DOHH2 (cell line): ENCODE measurements at regions not wholly inside any gene's neighbourhood (a gene's known extent, or its start where the extent isn't known, plus 50 kb on each side); places are given as distances from the start of the nearest gene placed in this dataset.
A peak's percentile ranks its signal among the peaks of the same experiment; 100 is the strongest.

Experiments used
- H3F3A ChIP-seq: fragments of 200-600 bp; sonication (generic), shearing (Covaris generic); 2 replicates; pipeline ENCODE4 v1.6.0; 2016; ENCODE audit warnings: antibody characterized with exemption, mild to moderate bottlenecking; ENCODE audit not compliant: control insufficient read depth, insufficient read depth
- H3K27ac ChIP-seq: fragments of 200-600 bp; sonication (generic); 2 replicates; pipeline ENCODE4 v1.5.1; 2014; ENCODE audit warnings: low read depth, mild to moderate bottlenecking, low read length, moderate library complexity
- H3K27me3 ChIP-seq: fragments of 200-600 bp; sonication (generic); 2 replicates; pipeline ENCODE4 v1.6.1; 2014; ENCODE audit warnings: mild to moderate bottlenecking, low read length, mixed read lengths; ENCODE audit not compliant: control insufficient read depth
- H3K36me3 ChIP-seq: fragments of 200-600 bp; sonication (generic); 2 replicates; pipeline ENCODE4 v1.6.1; 2014; ENCODE audit warnings: mild to moderate bottlenecking, low read length, moderate library complexity, mixed read lengths; ENCODE audit not compliant: control insufficient read depth
- H3K4me1 ChIP-seq: fragments of 200-600 bp; sonication (generic); 2 replicates; pipeline ENCODE4 v1.6.1; 2014; ENCODE audit warnings: mild to moderate bottlenecking, low read length, mixed read lengths; ENCODE audit not compliant: control insufficient read depth
- H3K4me2 ChIP-seq: fragments of 200-600 bp; sonication (generic); 2 replicates; pipeline ENCODE4 v1.6.0; 2014; ENCODE audit warnings: mild to moderate bottlenecking, low read length, moderate library complexity
- H3K4me3 ChIP-seq: fragments of 200-600 bp; sonication (generic); 2 replicates; pipeline ENCODE4 v1.5.1; 2014; ENCODE audit warnings: mild to moderate bottlenecking, low read length, mixed read lengths
- H3K79me2 ChIP-seq: fragments of 200-600 bp; sonication (generic); 2 replicates; pipeline ENCODE4 v1.6.1; 2014; ENCODE audit warnings: mild to moderate bottlenecking, low read length, mixed read lengths; ENCODE audit not compliant: control insufficient read depth
- H3K9me2 ChIP-seq: fragments of 200-600 bp; sonication (generic); replicated peaks from 2 replicates; pipeline ENCODE4 v1.6.1; 2014; ENCODE audit warnings: mild to moderate bottlenecking, low read length, mixed read lengths; ENCODE audit not compliant: control insufficient read depth
- H3K9me3 ChIP-seq: fragments of 200-600 bp; sonication (generic); 2 replicates; pipeline ENCODE4 v1.6.1; 2014; ENCODE audit warnings: antibody characterized with exemption, low read length, mixed read lengths; ENCODE audit not compliant: control insufficient read depth, insufficient read depth
- H4K20me1 ChIP-seq: fragments of 200-600 bp; sonication (generic); 2 replicates; pipeline ENCODE4 v1.6.0; 2014; ENCODE audit warnings: low read depth, mild to moderate bottlenecking, antibody characterized with exemption, low read length, moderate library complexity; ENCODE audit not compliant: control insufficient read depth, insufficient read depth
- EZH2phosphoT487 ChIP-seq: fragments of 200-600 bp; sonication (generic); IDR thresholded peaks from 2 replicates; pipeline ENCODE4 v1.6.1; 2017; ENCODE audit warnings: borderline replicate concordance, mild to moderate bottlenecking, antibody characterized with exemption, low read length, moderate library complexity, mixed read lengths
- TF ChIP-seq, protein P1 (sequence below): fragments of 200-600 bp; sonication (generic); IDR thresholded peaks from one replicate; pipeline ENCODE4 v1.5.1; 2014; ENCODE audit warnings: antibody characterized with exemption, mild to moderate bottlenecking, low read depth, low read length; ENCODE audit not compliant: poor library complexity, severe bottlenecking

- no peaks in the 10 kb centered on the region for H3K9me3 ChIP-seq
- no peaks in the 10 kb centered on the region for H3K27me3 ChIP-seq
Measured at GRCh38 chr3:176879710-176880109, 317.6 kb downstream of the TBL1XR1 start.

GRCh38 chr3:176873261-176873660 lies 324.0 kb downstream of the TBL1XR1 start:
- no peak for TF ChIP-seq EZH2phosphoT487
- TF ChIP-seq, protein P1, sequence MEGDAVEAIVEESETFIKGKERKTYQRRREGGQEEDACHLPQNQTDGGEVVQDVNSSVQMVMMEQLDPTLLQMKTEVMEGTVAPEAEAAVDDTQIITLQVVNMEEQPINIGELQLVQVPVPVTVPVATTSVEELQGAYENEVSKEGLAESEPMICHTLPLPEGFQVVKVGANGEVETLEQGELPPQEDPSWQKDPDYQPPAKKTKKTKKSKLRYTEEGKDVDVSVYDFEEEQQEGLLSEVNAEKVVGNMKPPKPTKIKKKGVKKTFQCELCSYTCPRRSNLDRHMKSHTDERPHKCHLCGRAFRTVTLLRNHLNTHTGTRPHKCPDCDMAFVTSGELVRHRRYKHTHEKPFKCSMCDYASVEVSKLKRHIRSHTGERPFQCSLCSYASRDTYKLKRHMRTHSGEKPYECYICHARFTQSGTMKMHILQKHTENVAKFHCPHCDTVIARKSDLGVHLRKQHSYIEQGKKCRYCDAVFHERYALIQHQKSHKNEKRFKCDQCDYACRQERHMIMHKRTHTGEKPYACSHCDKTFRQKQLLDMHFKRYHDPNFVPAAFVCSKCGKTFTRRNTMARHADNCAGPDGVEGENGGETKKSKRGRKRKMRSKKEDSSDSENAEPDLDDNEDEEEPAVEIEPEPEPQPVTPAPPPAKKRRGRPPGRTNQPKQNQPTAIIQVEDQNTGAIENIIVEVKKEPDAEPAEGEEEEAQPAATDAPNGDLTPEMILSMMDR, result no peak
- Histone ChIP-seq H3K4me1 (no peaks in the 10 kb centered on the region), H3K4me2 (no peak overlapping the region), H4K20me1 (no peaks in the 10 kb centered on the region), H3K9me3 (no peaks in the 10 kb centered on the region), H3K79me2 (no peaks in the 10 kb centered on the region), H3F3A (no peaks in the 10 kb centered on the region), H3K9me2 (no peaks in the 10 kb centered on the region), H3K36me3 (no peaks in the 10 kb centered on the region), H3K27me3 (no peaks in the 10 kb centered on the region), H3K27ac (no peak overlapping the region), H3K4me3 (no peak overlapping the region)

More at GRCh38 chr3:176879710-176880109, 317.6 kb downstream of the TBL1XR1 start:
- Histone ChIP-seq H3K9me2 (no peaks in the 10 kb centered on the region), H4K20me1 (no peaks in the 10 kb centered on the region), H3K4me3 (no peak overlapping the region), H3K4me2 (no peak overlapping the region), H3K27ac (no peak overlapping the region), H3K36me3 (no peaks in the 10 kb centered on the region), H3K79me2 (no peaks in the 10 kb centered on the region), H3K4me1 (no peaks in the 10 kb centered on the region), H3F3A (no peaks in the 10 kb centered on the region)
- TF ChIP-seq, protein P1, result no peak
- no peak for TF ChIP-seq EZH2phosphoT487

GRCh38 chr3:176872771-176873209 lies 324.5 kb downstream of the TBL1XR1 start:
- H3K4me2 ChIP-seq, result no peak overlapping the region

More at GRCh38 chr3:176872771-176873209, 324.5 kb downstream of the TBL1XR1 start:
- no peaks in the 10 kb centered on the region for H3F3A ChIP-seq
- TF ChIP-seq EZH2phosphoT487, result no peak
- TF ChIP-seq, protein P1, result peak; percentile 85
- H3K4me3 ChIP-seq, result no peak overlapping the region
- no peaks in the 10 kb centered on the region for H3K79me2 ChIP-seq
- no peaks in the 10 kb centered on the region for H3K9me3 ChIP-seq
- no peaks in the 10 kb centered on the region for H3K36me3 ChIP-seq
- no peaks in the 10 kb centered on the region for H3K9me2 ChIP-seq
- H3K4me1 ChIP-seq, result no peaks in the 10 kb centered on the region
- no peak overlapping the region for H3K27ac ChIP-seq
- H4K20me1 ChIP-seq, result no peaks in the 10 kb centered on the region
- H3K27me3 ChIP-seq, result no peaks in the 10 kb centered on the region
